AG04450 (cell line): ENCODE measurements at regions not wholly inside any gene's neighbourhood (a gene's known extent, or its start where the extent isn't known, plus 50 kb on each side); places are given as distances from the start of the nearest gene placed in this dataset.
"Not testable (repeated sequence)": the region's sequence is repeated elsewhere in the genome, so short reads cannot be mapped to it uniquely, and the experiment has no call there.

Source experiments
- CTCF ChIA-PET: fragments of 300-600, 350-600 bp; formaldehyde crosslinking; extraction: SDS; loops from one replicate; lab custom pipeline; 2022; ENCODE audit warnings: antibody characterized with exemption, inconsistent platforms; lab: Charles Lee
- POLR2A ChIA-PET: fragments of 350-600 bp; formaldehyde crosslinking; extraction: SDS; loops from one replicate; lab custom pipeline; 2021; ENCODE audit warnings: antibody characterized with exemption, inconsistent platforms; lab: Yijun Ruan, JAX
- DNase-seq: peaks from one replicate; pipeline ENCODE4 v3.0.0-alpha.2; 2011; ENCODE audit warnings: low read depth, low spot score
- H3K27ac ChIP-seq: one replicate; pipeline ENCODE4 v1.5.1; 2012; ENCODE audit warnings: low read depth, low read length, control low read depth
- H3K27me3 ChIP-seq: one replicate; pipeline ENCODE4 v1.6.0; 2012; ENCODE audit warnings: low read length; ENCODE audit not compliant: control insufficient read depth, insufficient read depth
- H3K4me3 ChIP-seq: 2 replicates; pipeline ENCODE4 v1.5.1; 2011; ENCODE audit warnings: mild to moderate bottlenecking, low read depth, low read length, control low read depth
- H3K9me3 ChIP-seq: 2 replicates; pipeline ENCODE4 v1.5.1; 2012; ENCODE audit warnings: low read length; ENCODE audit not compliant: control insufficient read depth, insufficient read depth
- TF ChIP-seq, protein P1 (sequence below): IDR thresholded peaks from 2 replicates; pipeline ENCODE4 v1.5.1; 2011; ENCODE audit warnings: low read depth, low read length, control low read depth, inconsistent platforms

DNA sequence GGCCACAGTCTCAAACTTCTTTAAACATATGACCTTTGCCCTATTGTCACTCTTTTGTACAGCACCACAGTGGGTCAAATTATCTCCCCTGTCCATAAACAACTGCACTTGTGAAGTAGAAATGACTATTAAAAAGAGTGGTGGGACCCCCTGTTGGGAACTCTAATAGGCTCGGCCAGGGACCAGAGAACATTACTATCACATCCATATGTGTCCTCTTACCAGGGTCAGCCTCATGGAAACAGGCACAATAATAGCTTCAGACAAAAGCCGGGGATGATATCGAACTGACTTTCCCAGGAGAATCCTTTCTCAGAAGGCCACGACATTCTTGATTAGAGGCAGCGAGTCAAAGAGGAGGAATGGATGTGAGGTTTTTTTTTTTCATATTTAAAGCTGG is 96.6 kb downstream of the NKX2-1 start:
- CTCF ChIA-PET = no interaction called here
- POLR2A ChIA-PET = no interaction called here
- H3K9me3 ChIP-seq = no peaks in the 10 kb centered on the region
- TF ChIP-seq, protein P1, sequence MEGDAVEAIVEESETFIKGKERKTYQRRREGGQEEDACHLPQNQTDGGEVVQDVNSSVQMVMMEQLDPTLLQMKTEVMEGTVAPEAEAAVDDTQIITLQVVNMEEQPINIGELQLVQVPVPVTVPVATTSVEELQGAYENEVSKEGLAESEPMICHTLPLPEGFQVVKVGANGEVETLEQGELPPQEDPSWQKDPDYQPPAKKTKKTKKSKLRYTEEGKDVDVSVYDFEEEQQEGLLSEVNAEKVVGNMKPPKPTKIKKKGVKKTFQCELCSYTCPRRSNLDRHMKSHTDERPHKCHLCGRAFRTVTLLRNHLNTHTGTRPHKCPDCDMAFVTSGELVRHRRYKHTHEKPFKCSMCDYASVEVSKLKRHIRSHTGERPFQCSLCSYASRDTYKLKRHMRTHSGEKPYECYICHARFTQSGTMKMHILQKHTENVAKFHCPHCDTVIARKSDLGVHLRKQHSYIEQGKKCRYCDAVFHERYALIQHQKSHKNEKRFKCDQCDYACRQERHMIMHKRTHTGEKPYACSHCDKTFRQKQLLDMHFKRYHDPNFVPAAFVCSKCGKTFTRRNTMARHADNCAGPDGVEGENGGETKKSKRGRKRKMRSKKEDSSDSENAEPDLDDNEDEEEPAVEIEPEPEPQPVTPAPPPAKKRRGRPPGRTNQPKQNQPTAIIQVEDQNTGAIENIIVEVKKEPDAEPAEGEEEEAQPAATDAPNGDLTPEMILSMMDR = no peak
- H3K4me3 ChIP-seq = no peak overlapping the region
- no peak for DNase-seq
- no peaks in the 10 kb centered on the region for H3K27me3 ChIP-seq
- H3K27ac ChIP-seq = no peak overlapping the region

DNA sequence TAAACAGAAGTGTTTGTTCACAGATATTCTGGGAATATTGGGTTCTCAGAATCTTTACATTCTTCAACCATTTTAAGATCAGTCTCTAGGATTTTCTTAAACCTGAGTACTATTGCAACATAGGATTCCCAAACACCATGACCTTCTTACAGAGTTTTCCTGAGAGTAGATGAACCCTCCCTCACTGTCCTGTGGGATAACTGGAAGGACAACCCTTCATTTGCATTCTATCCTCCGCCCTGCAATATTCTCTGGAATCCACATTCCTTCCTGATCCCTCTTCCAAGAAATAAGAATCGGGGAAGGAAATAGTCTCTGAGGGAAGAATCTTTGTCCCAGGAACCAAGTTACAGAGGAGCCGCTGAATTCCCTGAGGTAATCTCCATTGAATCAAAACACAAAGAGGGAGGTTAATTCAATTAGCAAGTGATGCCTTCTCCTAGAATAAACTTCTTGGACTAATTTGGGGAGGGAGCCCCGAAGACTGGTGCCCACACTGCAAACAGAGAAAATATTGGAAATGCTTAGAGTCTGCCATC is 99.8 kb upstream of the MBIP start:
- ChIA-PET POLR2A (no interaction called here), CTCF (no interaction called here)
- DNase-seq = no peak
- TF ChIP-seq, protein P1 = no peak
- Histone ChIP-seq H3K27ac (no peak overlapping the region), H3K4me3 (no peak overlapping the region), H3K9me3 (no peaks in the 10 kb centered on the region), H3K27me3 (no peaks in the 10 kb centered on the region)

DNA sequence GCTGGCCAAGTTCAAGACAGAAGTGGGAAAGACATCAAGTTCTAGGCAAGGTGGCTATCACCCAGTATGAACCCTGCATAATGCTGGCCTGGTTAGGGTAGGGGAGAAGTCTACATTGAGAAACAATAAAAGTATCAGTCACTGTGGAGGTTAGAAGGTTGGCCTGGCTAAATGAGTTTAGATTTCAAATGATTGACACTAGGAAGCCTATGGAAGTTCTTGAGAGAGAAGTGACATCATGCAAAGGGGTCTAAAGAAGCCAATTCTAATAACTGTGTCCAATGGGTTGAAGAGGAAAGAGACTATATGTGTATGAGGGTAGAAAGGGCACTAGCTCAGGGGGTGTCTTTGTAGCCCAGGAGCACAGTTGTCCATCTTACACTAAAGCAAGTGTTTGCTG is 98.5 kb upstream of the MBIP start:
- ChIA-PET POLR2A (no interaction called here), CTCF (no interaction called here)
- no peak overlapping the region for H3K27ac ChIP-seq
- DNase-seq = no peak
- no peak overlapping the region for H3K4me3 ChIP-seq
- no peaks in the 10 kb centered on the region for H3K27me3 ChIP-seq
- no peaks in the 10 kb centered on the region for H3K9me3 ChIP-seq
- TF ChIP-seq, protein P1 = no peak

DNA sequence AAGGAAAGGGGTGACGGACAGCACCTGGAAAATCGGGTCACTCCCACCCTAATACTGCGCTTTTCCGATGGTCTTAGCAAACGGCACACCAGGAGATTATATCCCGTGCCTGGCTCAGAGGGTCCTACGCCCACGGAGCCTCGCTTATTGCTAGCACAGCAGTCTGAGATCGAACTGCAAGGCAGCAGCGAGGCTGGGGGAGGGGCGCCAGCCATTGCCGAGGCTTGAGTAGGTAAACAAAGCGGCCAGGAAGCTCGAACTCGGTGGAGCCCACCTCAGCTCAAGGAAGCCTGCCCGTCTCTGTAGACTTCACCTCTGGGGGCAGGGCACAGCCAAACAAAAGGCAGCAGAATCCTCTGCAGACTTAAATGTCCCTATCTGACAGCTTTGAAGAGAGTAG is 91.5 kb upstream of the MBIP start:
- DNase-seq, CTCF ChIA-PET, H3K27me3 ChIP-seq, H3K4me3 ChIP-seq, H3K9me3 ChIP-seq, H3K27ac ChIP-seq, POLR2A ChIA-PET: not testable (repeated sequence)

DNA sequence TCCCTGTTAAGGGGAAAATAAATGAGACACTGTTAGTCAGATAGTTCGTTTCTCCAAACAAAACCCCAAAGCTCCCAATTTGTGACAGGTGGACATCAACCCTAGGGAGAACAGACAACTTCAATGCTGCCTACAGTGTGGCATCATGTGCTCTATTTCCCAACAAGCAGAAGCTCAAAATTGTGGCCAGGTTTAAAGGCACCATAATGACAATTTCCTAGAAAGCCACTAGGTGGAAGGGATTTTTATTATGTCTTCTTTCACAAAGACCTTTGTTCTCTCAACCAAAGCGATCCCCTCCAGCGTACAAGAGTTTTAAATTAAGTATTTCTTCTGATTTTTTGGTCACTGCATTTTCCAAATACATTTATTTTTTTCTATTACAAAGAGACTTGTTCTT is 88.0 kb upstream of the MBIP start:
- H3K27ac ChIP-seq = no peak overlapping the region
- DNase-seq = no peak
- TF ChIP-seq, protein P1 = no peak
- no peak overlapping the region for H3K4me3 ChIP-seq
- CTCF ChIA-PET = no interaction called here
- no peaks in the 10 kb centered on the region for H3K27me3 ChIP-seq
- POLR2A ChIA-PET = no interaction called here
- no peaks in the 10 kb centered on the region for H3K9me3 ChIP-seq
